ENCODE measurements at regions not wholly inside any gene's neighbourhood (a gene's known extent, or its start where the extent isn't known, plus 50 kb on each side); places are given as distances from the start of the nearest gene placed in this dataset.

DNA sequence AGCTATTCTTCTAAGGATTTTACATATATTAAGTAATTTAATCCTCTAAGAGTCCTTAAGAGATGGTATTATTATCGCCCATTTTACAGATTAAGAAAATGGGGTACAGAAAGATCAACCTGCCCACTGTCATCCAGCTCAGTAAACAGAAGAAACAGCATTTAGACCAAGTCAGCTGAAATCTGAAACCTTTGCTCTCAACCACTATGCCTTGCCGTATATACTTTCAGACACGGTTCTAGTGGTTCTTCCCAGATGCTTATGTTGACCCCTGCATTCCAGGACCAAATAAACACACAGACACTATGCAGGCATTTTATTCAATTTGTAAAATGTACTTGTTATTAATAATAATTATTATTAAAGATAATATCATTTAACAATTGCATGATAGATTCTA is 854.8 kb downstream of the KCNJ2 start (continued):
- TF ChIP-seq STAT1 (IDR thresholded peaks at IDR 0.05; ENCODE audit: unreplicated experiment) (no peak), CTCF (conservative IDR thresholded peaks at IDR 0.05; ENCODE audit: low read depth in 2 of 2) (no peak), REST (IDR thresholded peaks at IDR 0.05; ENCODE audit: unreplicated experiment) (no peak), EZH2 (IDR thresholded peaks at IDR 0.05; ENCODE audit: low read depth, unreplicated experiment) (no peak), ZNF114 (CRISPR knock-in tag; IDR thresholded peaks at IDR 0.05) (no peak), POLR2AphosphoS5 (IDR thresholded peaks at IDR 0.05; ENCODE audit: low read depth) (no peak), EZH2phosphoT487 (IDR thresholded peaks at IDR 0.05; ENCODE audit: unreplicated experiment) (no peak), NANOG (IDR thresholded peaks at IDR 0.05; ENCODE audit: borderline replicate concordance) (no peak)

GRCh38 chr17:71024969-71025368 is 855.6 kb downstream of the KCNJ2 start:
- H3K4me1 Mint-ChIP-seq: peaks cover 4% of the 10 kb centered on the region; the same call in 2 of the 3 replicates
- no peak for ATAC-seq
- no peak overlapping the region for H3K4me3 ChIP-seq
- H3K36me3 ChIP-seq (ENCODE audit: insufficient read depth): no peaks in the 10 kb centered on the region
- H3K27me3 Mint-ChIP-seq (ENCODE audit: insufficient read depth, low read depth, poor library complexity): peaks cover 8% of the 10 kb centered on the region
- no peaks in the 10 kb centered on the region; the same call in 1 of the 2 replicates for H4K20me1 ChIP-seq (replicated peaks; ENCODE audit: insufficient read depth)
- no peak overlapping the region for H3K4me2 ChIP-seq
- TF ChIP-seq CREB1 (CRISPR knock-in tag; IDR thresholded peaks at IDR 0.05; ENCODE audit: low read depth) (no peak), EZH2phosphoT487 (IDR thresholded peaks at IDR 0.05; ENCODE audit: unreplicated experiment) (no peak), EZH2 (IDR thresholded peaks at IDR 0.05; ENCODE audit: low read depth, unreplicated experiment) (no peak), ZNF331 (CRISPR knock-in tag; IDR thresholded peaks at IDR 0.05; ENCODE audit: low read depth) (no peak), JUNB (IDR thresholded peaks at IDR 0.05; ENCODE audit: unreplicated experiment) (no peak), NANOG (IDR thresholded peaks at IDR 0.05; ENCODE audit: borderline replicate concordance) (no peak)
- TF ChIP-seq, protein P1, sequence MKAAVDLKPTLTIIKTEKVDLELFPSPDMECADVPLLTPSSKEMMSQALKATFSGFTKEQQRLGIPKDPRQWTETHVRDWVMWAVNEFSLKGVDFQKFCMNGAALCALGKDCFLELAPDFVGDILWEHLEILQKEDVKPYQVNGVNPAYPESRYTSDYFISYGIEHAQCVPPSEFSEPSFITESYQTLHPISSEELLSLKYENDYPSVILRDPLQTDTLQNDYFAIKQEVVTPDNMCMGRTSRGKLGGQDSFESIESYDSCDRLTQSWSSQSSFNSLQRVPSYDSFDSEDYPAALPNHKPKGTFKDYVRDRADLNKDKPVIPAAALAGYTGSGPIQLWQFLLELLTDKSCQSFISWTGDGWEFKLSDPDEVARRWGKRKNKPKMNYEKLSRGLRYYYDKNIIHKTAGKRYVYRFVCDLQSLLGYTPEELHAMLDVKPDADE (IDR thresholded peaks at IDR 0.05): no peak
- TF ChIP-seq, protein P2, sequence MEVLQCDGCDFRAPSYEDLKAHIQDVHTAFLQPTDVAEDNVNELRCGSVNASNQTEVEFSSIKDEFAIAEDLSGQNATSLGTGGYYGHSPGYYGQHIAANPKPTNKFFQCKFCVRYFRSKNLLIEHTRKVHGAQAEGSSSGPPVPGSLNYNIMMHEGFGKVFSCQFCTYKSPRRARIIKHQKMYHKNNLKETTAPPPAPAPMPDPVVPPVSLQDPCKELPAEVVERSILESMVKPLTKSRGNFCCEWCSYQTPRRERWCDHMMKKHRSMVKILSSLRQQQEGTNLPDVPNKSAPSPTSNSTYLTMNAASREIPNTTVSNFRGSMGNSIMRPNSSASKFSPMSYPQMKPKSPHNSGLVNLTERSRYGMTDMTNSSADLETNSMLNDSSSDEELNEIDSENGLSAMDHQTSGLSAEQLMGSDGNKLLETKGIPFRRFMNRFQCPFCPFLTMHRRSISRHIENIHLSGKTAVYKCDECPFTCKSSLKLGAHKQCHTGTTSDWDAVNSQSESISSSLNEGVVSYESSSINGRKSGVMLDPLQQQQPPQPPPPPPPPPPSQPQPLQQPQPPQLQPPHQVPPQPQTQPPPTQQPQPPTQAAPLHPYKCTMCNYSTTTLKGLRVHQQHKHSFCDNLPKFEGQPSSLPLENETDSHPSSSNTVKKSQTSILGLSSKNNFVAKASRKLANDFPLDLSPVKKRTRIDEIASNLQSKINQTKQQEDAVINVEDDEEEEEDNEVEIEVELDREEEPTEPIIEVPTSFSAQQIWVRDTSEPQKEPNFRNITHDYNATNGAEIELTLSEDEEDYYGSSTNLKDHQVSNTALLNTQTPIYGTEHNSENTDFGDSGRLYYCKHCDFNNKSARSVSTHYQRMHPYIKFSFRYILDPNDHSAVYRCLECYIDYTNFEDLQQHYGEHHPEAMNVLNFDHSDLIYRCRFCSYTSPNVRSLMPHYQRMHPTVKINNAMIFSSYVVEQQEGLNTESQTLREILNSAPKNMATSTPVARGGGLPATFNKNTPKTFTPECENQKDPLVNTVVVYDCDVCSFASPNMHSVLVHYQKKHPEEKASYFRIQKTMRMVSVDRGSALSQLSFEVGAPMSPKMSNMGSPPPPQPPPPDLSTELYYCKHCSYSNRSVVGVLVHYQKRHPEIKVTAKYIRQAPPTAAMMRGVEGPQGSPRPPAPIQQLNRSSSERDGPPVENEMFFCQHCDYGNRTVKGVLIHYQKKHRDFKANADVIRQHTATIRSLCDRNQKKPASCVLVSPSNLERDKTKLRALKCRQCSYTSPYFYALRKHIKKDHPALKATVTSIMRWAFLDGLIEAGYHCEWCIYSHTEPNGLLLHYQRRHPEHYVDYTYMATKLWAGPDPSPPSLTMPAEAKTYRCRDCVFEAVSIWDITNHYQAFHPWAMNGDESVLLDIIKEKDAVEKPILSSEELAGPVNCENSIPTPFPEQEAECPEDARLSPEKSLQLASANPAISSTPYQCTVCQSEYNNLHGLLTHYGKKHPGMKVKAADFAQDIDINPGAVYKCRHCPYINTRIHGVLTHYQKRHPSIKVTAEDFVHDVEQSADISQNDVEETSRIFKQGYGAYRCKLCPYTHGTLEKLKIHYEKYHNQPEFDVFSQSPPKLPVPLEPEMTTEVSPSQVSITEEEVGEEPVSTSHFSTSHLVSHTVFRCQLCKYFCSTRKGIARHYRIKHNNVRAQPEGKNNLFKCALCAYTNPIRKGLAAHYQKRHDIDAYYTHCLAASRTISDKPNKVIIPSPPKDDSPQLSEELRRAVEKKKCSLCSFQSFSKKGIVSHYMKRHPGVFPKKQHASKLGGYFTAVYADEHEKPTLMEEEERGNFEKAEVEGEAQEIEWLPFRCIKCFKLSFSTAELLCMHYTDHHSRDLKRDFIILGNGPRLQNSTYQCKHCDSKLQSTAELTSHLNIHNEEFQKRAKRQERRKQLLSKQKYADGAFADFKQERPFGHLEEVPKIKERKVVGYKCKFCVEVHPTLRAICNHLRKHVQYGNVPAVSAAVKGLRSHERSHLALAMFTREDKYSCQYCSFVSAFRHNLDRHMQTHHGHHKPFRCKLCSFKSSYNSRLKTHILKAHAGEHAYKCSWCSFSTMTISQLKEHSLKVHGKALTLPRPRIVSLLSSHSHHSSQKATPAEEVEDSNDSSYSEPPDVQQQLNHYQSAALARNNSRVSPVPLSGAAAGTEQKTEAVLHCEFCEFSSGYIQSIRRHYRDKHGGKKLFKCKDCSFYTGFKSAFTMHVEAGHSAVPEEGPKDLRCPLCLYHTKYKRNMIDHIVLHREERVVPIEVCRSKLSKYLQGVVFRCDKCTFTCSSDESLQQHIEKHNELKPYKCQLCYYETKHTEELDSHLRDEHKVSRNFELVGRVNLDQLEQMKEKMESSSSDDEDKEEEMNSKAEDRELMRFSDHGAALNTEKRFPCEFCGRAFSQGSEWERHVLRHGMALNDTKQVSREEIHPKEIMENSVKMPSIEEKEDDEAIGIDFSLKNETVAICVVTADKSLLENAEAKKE (CRISPR knock-in tag; IDR thresholded peaks at IDR 0.05): no peak
- H3K4me1 ChIP-seq (ENCODE audit: insufficient read depth): peaks cover 30% of the 10 kb centered on the region
- H3K27ac Mint-ChIP-seq: no peak overlapping the region
- DNase-seq (ENCODE audit: low spot score): no peak
- no peak overlapping the region for H3K4me3 Mint-ChIP-seq
- peaks cover 6% of the 10 kb centered on the region for H3K9me2 ChIP-seq (ENCODE audit: insufficient read depth)
- H2AFZ ChIP-seq: no peak overlapping the region
- H3K36me3 Mint-ChIP-seq (ENCODE audit: low read depth): no peaks in the 10 kb centered on the region
- H3K27ac ChIP-seq (ENCODE audit: low read depth): no peak overlapping the region
- no peaks in the 10 kb centered on the region for H3K9me3 Mint-ChIP-seq
- no peaks in the 10 kb centered on the region for H3F3A ChIP-seq (replicated peaks; ENCODE audit: low read depth)
- no peaks in the 10 kb centered on the region for H3K79me2 ChIP-seq (replicated peaks; ENCODE audit: insufficient read depth)
- peaks cover 10% of the 10 kb centered on the region for H3K27me3 ChIP-seq (ENCODE audit: insufficient read depth)

Data from GM23338 (cell line).